SKM-1 treated with dmso at 0.1 percent for 144 hours (cell line): ENCODE measurements at regions not wholly inside any gene's neighbourhood (a gene's known extent, or its start where the extent isn't known, plus 50 kb on each side); places are given as distances from the start of the nearest gene placed in this dataset.

Experiments used
- DNase-seq: peaks from one replicate; lab custom pipeline; 2025; ENCODE audit not compliant: unreplicated experiment; lab: John Stamatoyannopoulos, UW

- DNase-seq = no peak
Measured at GRCh38 chr13:91117351-91117750, 230.1 kb upstream of the MIR17HG start.

GRCh38 chr13:91119643-91120042 lies 227.8 kb upstream of the MIR17HG start:
- DNase-seq = no peak

GRCh38 chr13:91122766-91123165 lies 224.7 kb upstream of the MIR17HG start:
- DNase-seq = no peak

- DNase-seq = no peak
Measured at GRCh38 chr13:91123456-91124127, 223.9 kb upstream of the MIR17HG start.

GRCh38 chr13:91126806-91127205 lies 220.7 kb upstream of the MIR17HG start:
- DNase-seq = no peak

- no peak for DNase-seq
Measured at GRCh38 chr13:91127995-91128394, 219.5 kb upstream of the MIR17HG start.

GRCh38 chr13:91132381-91132780 lies 215.1 kb upstream of the MIR17HG start:
- no peak for DNase-seq

- no peak for DNase-seq
Measured at GRCh38 chr13:91132786-91133185, 214.7 kb upstream of the MIR17HG start.

GRCh38 chr13:91133941-91134802 lies 213.3 kb upstream of the MIR17HG start:
- peak; percentile 20 for DNase-seq

GRCh38 chr13:91134803-91135184 lies 212.7 kb upstream of the MIR17HG start:
- DNase-seq = no peak

- DNase-seq = no peak
Measured at GRCh38 chr13:91135376-91135775, 212.1 kb upstream of the MIR17HG start.

- DNase-seq = no peak
Measured at GRCh38 chr13:91135968-91136367, 211.5 kb upstream of the MIR17HG start.

GRCh38 chr13:91136806-91137205 lies 210.7 kb upstream of the MIR17HG start:
- DNase-seq = no peak

GRCh38 chr13:91139232-91139631 lies 208.3 kb upstream of the MIR17HG start:
- no peak for DNase-seq

GRCh38 chr13:91141543-91142061 lies 205.9 kb upstream of the MIR17HG start:
- DNase-seq = no peak

- no peak for DNase-seq
Measured at GRCh38 chr13:91142572-91142971, 204.9 kb upstream of the MIR17HG start.

- DNase-seq = peak; percentile 94
Measured at GRCh38 chr13:91144054-91144453, 203.4 kb upstream of the MIR17HG start.

GRCh38 chr13:91144486-91144885 lies 203.0 kb upstream of the MIR17HG start:
- no peak for DNase-seq

- peak; percentile 19 for DNase-seq
Measured at GRCh38 chr13:91145571-91146205, 201.8 kb upstream of the MIR17HG start.

- DNase-seq = no peak
Measured at GRCh38 chr13:91146601-91147000, 200.9 kb upstream of the MIR17HG start.

GRCh38 chr13:91148098-91148497 lies 199.4 kb upstream of the MIR17HG start:
- no peak for DNase-seq

GRCh38 chr13:91151921-91152320 lies 195.6 kb upstream of the MIR17HG start:
- DNase-seq = no peak
